NCI-H2081 treated with DMSO at 0.1 percent for 48 hours (cell line): ENCODE measurements at regions not wholly inside any gene's neighbourhood (a gene's known extent, or its start where the extent isn't known, plus 50 kb on each side); places are given as distances from the start of the nearest gene placed in this dataset.
"Not testable (repeated sequence)": the region's sequence is repeated elsewhere in the genome, so short reads cannot be mapped to it uniquely, and the experiment has no call there.

ENCODE experiments used
- DNase-seq: peaks from one replicate; lab custom pipeline; 2025; lab: John Stamatoyannopoulos, UW

GRCh38 chr13:59408738-59409137 is 755.0 kb downstream of the DIAPH3 start:
- DNase-seq: no peak

GRCh38 chr13:59409211-59409610 is 754.5 kb downstream of the DIAPH3 start:
- DNase-seq: no peak

DNA sequence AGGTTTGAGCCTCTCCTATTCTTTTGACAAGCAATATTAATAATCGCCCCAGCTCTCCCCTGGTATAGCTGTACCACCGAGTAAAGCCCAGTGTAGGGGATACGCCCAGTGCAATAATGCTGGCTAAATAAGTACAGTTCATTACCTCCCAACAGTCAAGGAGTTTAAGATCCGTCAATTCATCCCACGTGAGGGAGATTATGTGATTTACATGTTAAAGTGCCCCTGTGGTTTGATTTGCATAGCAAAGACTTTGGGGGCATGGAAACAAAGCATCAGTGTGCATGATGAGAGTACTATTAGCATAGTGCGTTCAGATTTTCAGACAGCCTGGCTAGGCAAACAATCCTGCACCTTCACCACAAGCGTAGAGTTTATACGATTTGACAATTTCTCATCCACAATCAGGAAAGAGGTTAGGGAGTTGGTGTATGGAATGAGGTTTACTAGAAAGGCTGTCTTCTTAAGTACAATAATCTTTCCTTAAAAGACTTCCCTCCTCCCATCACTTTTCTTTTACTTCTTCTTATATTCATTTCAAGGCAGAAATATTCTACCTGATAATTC is 754.0 kb downstream of the DIAPH3 start:
- no peak for DNase-seq

GRCh38 chr13:59413126-59413525 is 750.6 kb downstream of the DIAPH3 start:
- no peak for DNase-seq

- no peak for DNase-seq
These were observed 749.7 kb downstream of the DIAPH3 start for GRCh38 chr13:59414006-59414405.

DNA sequence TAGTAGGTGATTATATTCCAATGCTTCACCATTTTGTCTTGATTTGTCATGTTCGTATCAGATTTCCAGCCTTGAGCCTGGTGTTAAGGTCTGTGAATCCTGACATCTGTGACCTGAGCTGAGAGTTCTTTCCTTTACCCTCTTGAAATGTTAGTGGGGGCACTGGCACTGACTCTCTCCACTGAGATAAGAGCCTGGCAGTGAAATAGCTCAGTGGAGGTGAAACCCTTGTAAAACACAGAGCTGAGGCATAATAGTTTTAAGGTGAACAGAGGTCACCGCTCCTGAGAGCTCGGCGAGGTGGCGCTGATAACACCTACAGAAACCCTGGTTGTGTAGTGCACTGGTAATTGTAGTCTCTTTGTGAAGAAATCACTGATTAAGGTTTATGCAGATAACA is 748.2 kb downstream of the DIAPH3 start:
- no peak for DNase-seq

DNA sequence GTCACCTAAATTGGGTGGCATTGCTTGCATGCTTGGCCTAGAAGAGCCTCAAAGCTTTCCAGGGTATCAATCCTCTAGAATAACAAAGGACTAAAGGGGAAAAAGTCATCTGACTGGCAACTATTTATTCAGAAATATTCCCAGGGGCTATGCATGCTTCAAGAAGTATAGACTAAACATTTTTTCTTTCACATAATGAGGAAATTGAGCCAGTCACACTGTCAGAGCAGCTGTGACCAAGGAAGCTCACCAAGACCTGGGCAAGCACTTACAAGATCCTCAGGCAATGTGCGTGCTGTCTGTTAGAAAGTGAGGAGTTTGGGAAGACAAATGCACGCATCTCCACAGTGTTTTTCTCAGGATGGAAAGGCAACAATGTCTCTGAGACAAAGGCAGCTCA is 747.2 kb downstream of the DIAPH3 start:
- no peak for DNase-seq

DNA sequence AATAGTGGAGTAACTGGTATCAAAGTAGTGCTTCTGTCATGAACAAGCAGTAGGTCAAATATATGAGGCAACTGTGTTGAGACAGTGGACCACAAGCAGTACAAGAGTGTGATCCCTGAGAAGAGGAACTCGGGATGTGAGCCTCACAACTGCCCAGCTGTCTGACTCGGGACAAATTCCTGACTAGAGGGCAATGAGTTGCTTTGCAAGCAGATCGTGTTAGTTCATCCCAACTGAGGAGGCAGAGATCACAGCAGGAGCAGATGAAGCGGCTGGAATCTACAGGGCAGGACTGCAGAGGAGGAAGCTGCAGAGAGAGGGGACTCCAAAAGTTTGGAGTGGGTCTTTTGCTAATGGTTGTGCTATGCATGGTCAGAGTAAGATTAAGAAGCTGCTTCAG is 741.1 kb downstream of the DIAPH3 start:
- no peak for DNase-seq

GRCh38 chr13:59423708-59424340 is 739.9 kb downstream of the DIAPH3 start:
- DNase-seq: no peak

DNA sequence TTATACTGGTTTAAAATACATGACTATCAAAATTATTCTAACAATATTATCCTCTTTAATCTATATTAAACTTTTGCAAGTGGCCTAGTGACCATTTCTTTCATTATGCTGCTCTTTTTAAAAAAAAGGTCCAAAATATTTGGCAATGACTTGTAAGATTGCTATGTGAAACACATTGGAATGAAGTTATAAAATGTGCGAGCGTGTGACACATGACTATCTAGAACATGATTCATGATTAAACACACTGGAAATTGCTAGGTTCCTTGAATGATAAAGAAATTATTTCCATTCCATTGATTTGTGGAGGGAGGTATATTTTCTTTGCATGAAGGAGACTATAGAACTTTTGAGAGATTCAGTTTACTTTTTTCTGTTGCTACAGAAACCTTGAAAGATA is 739.1 kb downstream of the DIAPH3 start:
- DNase-seq: no peak

- no peak for DNase-seq
These were observed 738.5 kb downstream of the DIAPH3 start for GRCh38 chr13:59425211-59425741.

DNA sequence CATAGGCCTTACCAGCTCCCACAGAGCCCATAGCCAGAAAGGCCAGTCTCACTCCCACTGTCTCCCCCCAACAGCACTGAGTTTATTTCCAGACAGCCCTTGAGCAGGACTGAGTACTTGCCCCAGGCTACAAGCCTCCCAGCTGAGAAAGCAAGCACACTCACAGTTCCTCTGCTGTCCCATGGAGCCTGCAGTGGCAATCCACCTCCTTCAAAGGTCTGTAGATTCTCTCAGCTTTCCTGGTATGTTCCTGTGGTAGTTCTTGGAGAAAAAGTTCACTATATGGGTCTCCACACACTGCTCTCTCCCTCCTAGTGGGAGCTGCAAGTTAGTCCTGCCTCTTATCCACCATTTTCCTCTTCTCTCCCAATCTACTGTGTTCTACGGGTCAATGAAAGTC is 728.7 kb downstream of the DIAPH3 start:
- DNase-seq: no peak

DNA sequence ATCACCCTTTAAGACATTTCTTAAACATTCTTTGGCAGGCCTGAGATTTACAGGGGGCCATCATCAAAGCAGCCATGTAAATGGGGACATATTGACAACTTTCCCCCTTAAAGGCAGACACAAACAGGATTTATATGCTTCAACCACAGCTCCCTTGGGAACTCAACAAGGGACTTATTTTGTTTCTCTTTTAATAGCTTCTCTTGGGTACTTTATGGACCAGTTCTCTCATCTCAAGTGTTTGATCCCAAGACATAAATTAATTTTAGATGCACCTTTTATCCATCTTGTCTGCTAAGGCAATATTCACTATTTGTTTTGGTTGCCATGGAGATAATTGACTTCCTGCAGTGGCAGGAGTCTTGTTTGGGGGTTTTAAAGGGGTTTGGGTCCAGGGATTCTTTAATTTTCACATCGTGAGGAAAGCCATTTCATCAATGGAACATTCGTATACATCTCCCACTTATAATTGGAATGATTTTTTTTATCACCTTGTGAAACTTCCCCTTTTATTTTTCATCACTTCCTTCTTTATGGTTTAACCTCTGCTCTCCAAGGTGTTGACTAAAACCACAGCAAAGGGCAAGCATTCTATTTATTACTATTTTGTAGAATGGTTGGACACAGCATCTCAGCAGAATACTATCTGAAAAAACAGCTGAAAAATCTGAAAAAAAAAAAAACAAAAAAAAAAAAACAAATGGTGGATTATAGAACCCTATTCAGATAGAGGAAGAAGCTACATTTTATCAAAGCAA is 726.0 kb downstream of the DIAPH3 start:
- DNase-seq: no peak

DNA sequence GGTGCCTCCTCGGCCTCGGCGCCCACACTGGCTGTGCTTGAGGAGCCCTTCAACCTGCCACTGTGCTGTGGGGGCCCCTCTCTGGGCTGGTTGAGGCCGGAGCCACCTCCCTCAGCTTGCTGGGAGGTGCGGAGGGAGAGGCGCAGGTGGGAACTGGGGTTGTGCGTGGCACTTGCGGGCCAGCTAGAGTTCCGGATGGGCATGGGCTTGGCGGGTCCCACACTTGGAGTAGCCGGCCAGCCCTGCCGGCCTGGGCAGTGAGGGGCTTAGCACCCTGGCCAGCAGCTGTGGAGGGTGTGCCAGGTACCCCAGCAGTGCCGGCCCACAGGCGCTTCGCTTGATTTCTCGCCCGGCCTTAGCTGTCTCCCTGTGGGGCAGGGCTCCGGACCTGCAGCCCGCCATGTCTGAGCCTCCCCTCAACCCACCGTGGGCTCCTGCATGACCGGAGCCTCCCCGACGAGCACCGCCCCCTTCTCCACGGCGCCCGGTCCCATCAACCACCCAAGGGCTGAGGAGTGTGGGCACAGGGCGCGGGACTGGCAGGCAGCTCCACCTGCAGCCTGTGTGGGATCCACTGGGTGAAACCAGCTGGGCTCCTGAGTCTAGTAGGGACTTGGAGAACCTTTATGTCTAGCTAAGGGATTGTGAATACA is 723.8 kb downstream of the DIAPH3 start:
- no peak for DNase-seq

DNA sequence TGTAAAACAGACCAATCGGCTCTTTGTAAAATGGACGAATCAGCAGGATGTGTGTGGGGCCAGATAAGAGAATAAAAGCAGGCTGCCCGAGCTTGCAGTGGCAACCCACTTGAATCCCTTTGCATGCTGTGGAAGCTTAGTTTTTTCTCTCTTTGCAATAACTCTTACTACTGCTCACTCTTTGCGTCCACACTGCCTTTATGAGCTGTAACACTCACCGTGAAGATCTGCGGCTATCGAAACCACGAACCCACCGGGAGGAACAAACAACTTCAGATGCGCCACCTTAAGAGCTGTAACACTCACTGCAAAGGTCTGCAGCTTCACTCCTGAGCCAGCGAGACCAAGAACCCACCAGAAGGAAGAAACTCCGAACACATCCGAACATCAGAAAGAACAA is 722.7 kb downstream of the DIAPH3 start:
- not testable (repeated sequence) for DNase-seq

GRCh38 chr13:59441596-59442280 is 722.0 kb downstream of the DIAPH3 start:
- no peak for DNase-seq

GRCh38 chr13:59442461-59442860 is 721.3 kb downstream of the DIAPH3 start:
- DNase-seq: no peak

- no peak for DNase-seq
These were observed 720.7 kb downstream of the DIAPH3 start for GRCh38 chr13:59442944-59443486.

DNA sequence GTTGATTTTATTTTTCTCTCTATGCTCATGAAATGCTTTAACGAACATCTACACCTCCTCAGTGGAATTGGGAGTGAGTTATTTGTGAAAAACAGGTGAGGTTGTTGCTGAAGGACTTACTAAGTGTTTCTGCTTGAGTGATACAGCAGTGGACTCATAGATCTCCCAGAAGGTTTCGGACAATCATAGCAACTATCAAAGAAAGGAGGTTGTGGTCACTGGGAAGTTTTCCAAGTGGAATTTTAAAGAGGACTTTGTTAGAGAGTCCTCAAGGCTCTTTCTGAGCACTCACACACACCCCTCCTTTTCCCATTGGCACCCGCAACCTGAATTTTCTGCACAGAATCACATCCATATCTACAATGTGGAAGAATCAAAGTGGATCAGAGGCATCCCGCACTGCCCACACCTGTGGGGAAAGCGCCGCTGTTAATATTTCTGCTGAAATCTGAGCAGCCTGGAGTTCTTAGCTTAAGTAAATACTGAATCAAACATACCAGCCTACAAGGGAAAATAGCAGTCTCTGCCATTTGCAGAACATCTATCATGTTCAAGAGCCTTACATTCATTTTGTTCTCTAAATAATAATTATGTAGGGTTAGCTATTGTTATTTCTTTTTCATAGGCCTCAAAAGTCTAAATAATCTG is 719.4 kb downstream of the DIAPH3 start:
- no peak for DNase-seq

DNA sequence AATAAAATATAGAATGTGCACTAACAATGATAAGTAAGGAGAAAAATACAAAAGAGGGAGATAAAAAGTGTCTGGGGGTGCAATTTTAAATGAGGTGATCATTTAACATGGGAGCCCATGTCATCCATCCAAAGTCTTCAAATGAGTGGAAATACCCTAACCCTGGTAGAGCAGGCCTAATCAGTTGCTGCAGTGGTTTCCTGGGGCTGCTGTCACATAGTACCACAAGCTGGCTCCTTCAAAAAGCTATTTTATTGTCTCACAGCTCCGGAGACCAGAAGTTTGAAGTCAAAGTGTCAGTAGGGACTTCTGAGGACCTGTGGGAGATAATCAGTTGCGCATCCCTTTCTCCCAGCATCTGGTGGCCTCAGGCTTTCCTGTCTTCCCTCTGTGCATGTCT is 717.9 kb downstream of the DIAPH3 start:
- DNase-seq: no peak

DNA sequence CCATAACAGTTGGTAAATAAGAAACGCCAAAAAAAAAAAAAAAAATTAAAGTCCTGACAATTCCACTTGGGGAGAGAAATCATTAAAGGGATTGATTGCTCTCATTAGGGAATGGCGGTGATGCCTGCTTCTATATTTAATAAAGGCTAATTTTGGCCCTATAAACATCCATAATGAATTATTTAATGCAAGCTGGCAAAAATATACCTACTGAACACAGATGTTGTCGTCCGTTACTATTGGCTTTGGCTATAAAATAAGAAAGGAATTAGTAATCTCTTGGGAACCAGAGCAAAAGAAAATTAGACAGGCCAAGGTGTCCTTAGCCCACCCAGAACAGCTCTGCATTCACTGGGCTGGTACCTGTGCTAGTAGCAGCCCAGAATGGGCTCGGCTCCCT is 717.3 kb downstream of the DIAPH3 start:
- DNase-seq: no peak
